ENCODE measurements at regions not wholly inside any gene's neighbourhood (a gene's known extent, or its start where the extent isn't known, plus 50 kb on each side); places are given as distances from the start of the nearest gene placed in this dataset.
A peak's percentile ranks its signal among the peaks of the same experiment; 100 is the strongest.

DNA sequence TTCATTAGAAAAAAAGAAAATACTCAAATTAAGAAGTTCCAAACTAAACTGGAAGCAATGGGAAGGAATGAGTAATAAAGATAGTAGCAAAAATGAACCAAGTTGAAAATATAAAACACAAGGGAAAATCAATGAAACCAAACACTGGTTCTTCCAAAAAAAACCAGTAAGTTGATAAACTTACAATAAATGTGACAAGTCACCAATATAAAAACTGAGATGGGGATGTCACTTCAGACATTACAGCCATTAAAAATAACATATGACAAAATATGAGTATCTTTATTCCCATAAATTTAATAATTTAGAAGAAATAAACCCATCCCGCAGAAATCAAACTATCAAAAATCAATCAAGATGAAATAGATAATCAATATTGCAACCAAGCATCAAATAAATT lies 633.9 kb upstream of the RAB6C start:
- TF ChIP-seq POLR2A (IDR thresholded peaks at IDR 0.05) = no peak
- TF ChIP-seq, protein P1, sequence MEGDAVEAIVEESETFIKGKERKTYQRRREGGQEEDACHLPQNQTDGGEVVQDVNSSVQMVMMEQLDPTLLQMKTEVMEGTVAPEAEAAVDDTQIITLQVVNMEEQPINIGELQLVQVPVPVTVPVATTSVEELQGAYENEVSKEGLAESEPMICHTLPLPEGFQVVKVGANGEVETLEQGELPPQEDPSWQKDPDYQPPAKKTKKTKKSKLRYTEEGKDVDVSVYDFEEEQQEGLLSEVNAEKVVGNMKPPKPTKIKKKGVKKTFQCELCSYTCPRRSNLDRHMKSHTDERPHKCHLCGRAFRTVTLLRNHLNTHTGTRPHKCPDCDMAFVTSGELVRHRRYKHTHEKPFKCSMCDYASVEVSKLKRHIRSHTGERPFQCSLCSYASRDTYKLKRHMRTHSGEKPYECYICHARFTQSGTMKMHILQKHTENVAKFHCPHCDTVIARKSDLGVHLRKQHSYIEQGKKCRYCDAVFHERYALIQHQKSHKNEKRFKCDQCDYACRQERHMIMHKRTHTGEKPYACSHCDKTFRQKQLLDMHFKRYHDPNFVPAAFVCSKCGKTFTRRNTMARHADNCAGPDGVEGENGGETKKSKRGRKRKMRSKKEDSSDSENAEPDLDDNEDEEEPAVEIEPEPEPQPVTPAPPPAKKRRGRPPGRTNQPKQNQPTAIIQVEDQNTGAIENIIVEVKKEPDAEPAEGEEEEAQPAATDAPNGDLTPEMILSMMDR (IDR thresholded peaks at IDR 0.05) = no peak
- WGBS, 2 donors = 93 to 100% methylated on average over 1 of the region's 1 CpG
- no peak for DNase-seq (ENCODE audit: low spot score in 2 of 2)
- no peak overlapping the region for H3K4me3 ChIP-seq (ENCODE audit: low read depth, poor library complexity, severe bottlenecking)
- intact Hi-C loops (cut with DNase I; ENCODE audit: low total_unique reads) = no loop called here

DNA sequence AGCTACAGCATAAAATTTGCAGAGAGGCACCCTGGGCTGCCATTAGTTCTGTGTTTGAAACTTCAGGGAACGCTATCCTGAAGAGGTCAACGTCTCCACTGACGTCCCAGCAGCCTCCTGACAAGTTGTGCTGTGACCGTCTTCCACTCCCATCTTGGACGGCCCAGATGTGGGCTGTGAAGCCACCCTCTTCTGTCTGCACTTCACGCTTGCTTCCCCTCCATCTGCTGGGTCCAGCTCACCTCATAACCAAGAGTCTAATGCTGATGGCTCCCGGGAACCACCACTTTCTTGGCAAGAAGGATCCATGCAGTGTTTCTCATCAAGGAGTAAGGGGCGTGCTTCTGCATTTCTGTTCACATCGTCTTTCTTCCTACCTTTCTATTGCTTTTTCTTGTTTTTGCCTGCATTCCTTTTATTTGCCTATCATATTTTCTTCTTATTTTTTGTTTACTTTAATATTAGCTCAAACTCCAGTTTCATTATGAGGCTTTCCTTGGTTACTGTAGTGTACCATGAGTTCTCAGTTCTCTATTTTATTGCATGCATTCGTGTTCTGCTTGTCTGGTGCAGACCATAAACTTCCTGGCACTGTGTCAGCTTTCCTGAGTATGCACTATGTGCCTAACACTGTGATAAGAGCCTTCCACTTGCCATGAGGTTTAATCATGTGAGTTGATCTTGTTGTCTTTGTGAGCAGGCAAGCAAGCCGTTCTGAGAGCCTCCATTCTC lies 631.8 kb upstream of the RAB6C start:
- H3K4me3 ChIP-seq (ENCODE audit: low read depth, poor library complexity, severe bottlenecking) = no peak overlapping the region
- intact Hi-C loops (cut with DNase I; ENCODE audit: low total_unique reads) = no loop called here
- peak in 1 of 2 donors; percentile 21 for DNase-seq (ENCODE audit: low spot score in 2 of 2)
- WGBS, 2 donors = 81% methylated on average over 11 of the region's 11 CpGs
- no peak for TF ChIP-seq POLR2A (IDR thresholded peaks at IDR 0.05)
- TF ChIP-seq, protein P1 (IDR thresholded peaks at IDR 0.05) = no peak

DNA sequence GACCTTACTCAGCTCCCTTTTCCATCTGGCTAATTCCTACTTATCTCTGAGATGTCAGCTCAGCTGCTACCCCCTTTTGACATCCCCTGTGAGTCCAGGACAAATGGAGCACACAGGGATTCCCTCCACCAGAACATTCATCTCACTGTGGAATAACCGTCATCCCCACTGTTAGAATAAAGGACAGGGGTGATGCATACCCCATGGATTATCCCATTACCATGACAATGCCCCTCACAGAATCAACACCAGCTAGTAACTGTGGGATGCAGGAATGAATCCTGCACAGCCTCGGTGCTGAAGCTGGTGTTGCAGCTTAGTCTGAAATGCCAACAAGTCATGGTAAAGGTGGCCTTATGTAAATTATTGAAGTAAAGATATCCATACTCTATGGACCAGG lies 624.8 kb upstream of the RAB6C start:
- 75 to 83% methylated on average over 2 of the region's 2 CpGs for WGBS, 2 donors
- no peak for TF ChIP-seq POLR2A (IDR thresholded peaks at IDR 0.05)
- TF ChIP-seq, protein P1 (IDR thresholded peaks at IDR 0.05) = no peak
- intact Hi-C loops (cut with DNase I; ENCODE audit: low total_unique reads) = no loop called here
- no peak for DNase-seq (ENCODE audit: low spot score in 2 of 2)
- H3K4me3 ChIP-seq (ENCODE audit: low read depth, poor library complexity, severe bottlenecking) = no peak overlapping the region

DNA sequence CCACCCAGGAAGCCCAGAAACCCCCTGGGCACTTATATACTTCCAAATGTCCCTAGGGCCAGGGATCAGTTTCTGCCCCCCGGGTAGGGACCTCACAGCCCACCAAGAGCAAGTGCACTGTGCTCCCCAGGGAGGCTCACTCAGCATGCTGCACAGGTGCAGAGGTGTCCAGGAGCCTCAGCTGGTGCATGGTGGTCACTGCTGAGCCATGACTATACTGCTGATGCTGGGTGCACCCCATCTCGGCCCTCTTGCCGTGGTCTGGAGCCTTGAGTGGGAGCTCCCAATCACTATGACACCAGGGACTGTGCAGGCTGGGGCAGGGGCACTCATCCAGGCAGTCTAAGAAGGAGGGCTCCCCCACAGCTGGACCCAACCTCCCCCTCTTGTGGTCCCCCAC lies 617.8 kb upstream of the RAB6C start:
- no peak for DNase-seq (ENCODE audit: low spot score in 2 of 2)
- H3K4me3 ChIP-seq (ENCODE audit: low read depth, poor library complexity, severe bottlenecking) = no peak overlapping the region
- intact Hi-C loops (cut with DNase I; ENCODE audit: low total_unique reads) = no loop called here
- TF ChIP-seq, protein P1 (IDR thresholded peaks at IDR 0.05) = no peak
- TF ChIP-seq POLR2A (IDR thresholded peaks at IDR 0.05) = no peak
- 80% methylated on average over 1 to 3 of the region's 3 CpGs for WGBS, 2 donors

DNA sequence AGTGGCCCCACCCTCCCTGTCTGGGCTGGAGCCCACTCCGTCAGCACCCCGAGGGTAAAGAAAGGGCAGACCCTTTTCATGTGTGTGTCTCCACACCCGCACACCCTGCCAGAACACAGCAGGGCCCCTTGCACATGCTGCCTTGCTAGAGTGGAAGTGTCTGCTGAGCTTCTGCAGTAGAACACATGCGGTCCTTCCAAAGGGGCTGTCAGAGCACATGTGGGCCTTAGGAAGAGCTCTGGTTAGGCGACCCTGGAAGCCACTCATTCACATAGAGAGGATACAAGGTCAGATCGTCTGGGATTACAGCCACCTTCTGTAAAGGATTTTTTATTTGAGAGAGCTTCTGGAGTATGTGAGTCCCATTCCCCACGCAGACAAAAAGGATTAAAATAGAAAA lies 613.2 kb upstream of the RAB6C start:
- TF ChIP-seq, protein P1 (IDR thresholded peaks at IDR 0.05) = no peak
- TF ChIP-seq POLR2A (IDR thresholded peaks at IDR 0.05) = no peak
- intact Hi-C loops (cut with DNase I; ENCODE audit: low total_unique reads) = no loop called here
- DNase-seq (ENCODE audit: low spot score in 2 of 2) = no peak
- no peak overlapping the region for H3K4me3 ChIP-seq (ENCODE audit: low read depth, poor library complexity, severe bottlenecking)
- 56 to 69% methylated on average over 7 of the region's 7 CpGs for WGBS, 2 donors

DNA sequence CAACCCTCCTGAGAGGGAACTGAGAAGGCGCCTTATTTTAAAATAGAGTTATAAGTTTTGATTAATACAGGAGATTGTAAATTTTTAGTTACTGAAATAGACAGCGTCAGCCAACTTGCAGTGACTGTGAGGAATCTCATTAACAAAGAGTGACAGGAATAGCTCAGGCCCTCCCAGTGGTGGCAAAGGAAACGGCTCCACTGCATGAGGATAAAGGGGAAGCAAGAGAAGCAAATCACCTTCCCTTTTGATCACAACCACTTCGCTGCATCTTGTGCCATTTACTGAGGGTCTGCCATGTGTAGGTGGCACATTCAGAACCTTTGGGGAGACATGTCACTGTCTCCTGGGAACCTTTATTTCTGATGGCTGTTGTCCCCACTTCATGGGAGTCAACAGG lies 612.4 kb upstream of the RAB6C start:
- intact Hi-C loops (cut with DNase I; ENCODE audit: low total_unique reads) = no loop called here
- DNase-seq (ENCODE audit: low spot score in 2 of 2) = no peak
- WGBS, 2 donors = 77 to 84% methylated on average over 4 of the region's 4 CpGs
- no peak overlapping the region for H3K4me3 ChIP-seq (ENCODE audit: low read depth, poor library complexity, severe bottlenecking)
- TF ChIP-seq POLR2A (IDR thresholded peaks at IDR 0.05) = no peak
- TF ChIP-seq, protein P1 (IDR thresholded peaks at IDR 0.05) = no peak

Data from lower leg skin (tissue), 4 donors.